GM18508 (cell line): ENCODE measurements at regions not wholly inside any gene's neighbourhood (a gene's known extent, or its start where the extent isn't known, plus 50 kb on each side); places are given as distances from the start of the nearest gene placed in this dataset.

Experiments used
- ATAC-seq: cut with Tn5 transposase; IDR thresholded peaks from one replicate; pipeline ENCODE4 v1.9.1; 2021; ENCODE audit warnings: moderate number of reproducible peaks; ENCODE audit not compliant: insufficient read depth, unreplicated experiment

GRCh38 chr6:25061289-25061936 lies 125.7 kb upstream of the RIPOR2 start:
- ATAC-seq: no peak

DNA sequence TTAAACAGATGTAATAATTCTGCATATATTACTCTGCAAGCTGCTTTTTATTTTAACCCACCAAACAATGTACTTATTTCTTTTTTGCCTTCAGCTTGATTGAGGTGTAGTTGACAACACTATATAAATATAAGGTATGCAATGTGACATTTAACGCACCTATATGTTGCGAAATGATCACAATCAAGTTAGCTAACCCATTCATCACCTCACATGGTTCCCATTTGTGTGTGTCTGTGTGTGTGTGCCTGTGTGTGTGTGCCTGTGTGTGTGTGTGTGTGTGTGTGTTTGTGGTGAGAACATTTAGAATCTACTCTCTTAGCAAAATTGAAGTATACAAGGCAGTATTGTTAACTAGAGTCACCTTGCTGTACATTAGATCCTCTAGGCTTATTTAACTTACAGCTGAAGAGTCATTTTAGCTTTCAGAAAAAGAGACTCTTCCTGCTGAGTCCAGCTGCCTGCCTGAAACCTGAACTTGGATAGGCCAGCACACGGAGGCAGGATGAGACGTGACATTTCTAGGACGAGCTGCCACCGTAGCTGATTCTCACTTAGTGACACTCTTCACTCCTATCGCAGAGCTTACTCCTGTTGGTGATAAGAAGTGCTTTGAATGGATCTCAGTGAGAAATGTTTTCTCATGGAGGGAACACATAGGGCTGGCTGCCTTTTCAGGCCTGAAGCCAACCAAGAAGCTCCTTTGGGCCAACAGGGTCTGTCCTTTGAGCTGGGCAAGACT lies 126.5 kb upstream of the RIPOR2 start:
- no peak for ATAC-seq

DNA sequence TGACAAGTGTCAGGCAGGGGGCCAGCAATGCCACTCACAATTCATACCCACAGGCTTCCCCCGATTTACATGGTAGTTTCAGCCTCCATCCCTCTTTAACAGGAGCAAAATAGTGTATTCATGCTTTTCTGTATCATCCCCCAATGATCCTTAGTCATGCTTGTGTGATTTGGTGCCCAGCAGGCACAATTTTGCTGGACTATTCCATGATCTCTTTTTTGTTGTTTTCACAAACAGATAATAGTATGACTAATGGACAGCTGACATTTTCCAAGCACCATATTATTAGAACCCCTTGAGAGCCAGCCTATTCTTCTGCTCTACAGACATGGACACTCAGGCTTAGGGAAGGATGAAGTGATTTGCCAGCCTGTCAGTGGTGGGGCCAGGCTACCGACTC lies 128.2 kb upstream of the RIPOR2 start:
- no peak for ATAC-seq

- ATAC-seq: no peak
Observed at GRCh38 chr6:25065666-25066065, 129.9 kb upstream of the RIPOR2 start.

DNA sequence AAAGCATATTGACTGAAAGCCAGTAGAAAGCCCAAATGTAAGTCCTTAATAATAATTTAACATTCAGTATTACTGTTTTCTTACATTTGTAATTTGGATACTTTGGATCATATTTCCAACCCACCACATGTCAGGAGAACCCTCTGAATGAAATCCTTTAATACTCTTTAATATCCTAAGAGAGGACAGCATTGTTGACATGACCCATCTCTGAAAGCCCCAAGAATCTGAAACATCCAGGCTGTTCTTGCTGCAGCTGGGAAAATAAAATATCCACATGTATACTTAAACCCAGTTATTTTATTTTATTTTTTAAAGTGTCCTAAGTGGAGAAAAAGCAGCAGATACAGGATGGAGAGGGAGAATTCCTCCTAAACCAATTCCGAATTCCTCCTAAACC lies 130.8 kb upstream of the RIPOR2 start:
- ATAC-seq: no peak

DNA sequence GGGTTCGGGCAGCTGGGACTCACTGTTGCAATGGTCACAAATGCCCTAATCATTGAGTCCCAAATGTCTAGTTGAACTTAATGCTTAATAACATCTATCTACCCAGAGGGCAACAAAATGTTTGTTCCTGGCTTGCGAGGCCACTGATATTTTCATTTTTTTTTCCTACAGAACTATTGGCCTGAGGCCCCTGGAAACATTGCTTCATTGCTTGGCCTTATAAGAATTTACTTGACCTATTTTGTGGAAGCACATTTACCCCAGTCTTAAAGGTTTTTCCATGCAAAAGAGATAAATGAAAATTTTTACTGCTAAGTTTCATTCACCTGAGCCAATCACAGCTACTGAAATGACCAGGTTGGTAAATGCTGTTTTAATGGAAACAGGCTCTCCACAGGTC lies 133.1 kb upstream of the RIPOR2 start:
- no peak for ATAC-seq

- no peak for ATAC-seq
Observed at GRCh38 chr6:25070547-25071366, 135.0 kb upstream of the RIPOR2 start.

GRCh38 chr6:25078141-25078540 lies 142.4 kb upstream of the RIPOR2 start:
- ATAC-seq: no peak

GRCh38 chr6:25083784-25084507 lies 148.2 kb upstream of the RIPOR2 start:
- ATAC-seq: no peak

GRCh38 chr6:25084508-25084833 lies 148.7 kb upstream of the RIPOR2 start:
- no peak for ATAC-seq

GRCh38 chr6:25085756-25086155 lies 150.0 kb upstream of the RIPOR2 start:
- no peak for ATAC-seq

DNA sequence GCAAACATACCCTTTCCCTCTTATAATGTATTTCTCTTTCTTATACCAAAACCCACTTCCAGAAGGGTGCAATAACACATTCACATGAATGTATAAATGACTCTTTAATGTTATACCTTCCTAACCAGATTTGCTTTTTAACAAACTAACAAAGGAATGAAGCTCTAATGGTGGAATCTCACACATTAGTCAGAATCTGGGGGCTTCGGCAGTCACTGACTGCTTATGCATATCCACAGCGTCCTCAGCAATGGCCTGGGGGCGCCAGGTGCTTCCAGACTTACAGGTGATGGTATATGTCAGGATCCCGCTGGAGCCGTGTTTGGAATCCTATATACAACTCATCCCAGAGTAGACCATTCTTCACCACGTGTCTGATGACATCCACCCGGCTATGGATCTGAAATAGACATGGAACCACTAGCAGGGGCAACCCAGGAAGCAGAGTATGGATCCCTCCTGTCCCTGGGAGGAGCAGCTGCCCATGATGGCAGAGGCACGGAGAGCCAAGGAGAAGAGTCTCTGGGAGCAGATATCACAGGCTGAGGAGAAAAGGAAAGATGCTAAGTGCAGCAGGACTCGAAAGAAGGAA lies 150.8 kb upstream of the RIPOR2 start:
- no peak for ATAC-seq

DNA sequence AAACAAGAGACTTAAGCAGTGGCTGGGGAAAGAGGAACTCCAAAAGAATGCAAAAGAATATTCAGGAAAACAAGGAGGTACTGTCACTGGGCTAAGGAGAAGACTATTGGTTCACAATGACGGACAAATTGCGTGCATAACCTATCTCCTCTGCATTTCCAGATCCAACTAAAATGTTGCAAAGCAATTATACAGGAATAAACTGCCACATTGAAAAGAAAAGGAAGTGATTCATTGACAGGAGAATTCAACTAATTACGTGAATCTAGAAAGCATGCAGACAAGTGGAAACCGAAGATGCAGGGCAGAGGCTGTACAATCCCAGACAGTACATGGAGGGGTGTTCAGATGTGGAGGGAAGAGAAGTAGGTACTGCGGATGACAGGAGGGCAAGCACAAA lies 152.8 kb upstream of the RIPOR2 start:
- ATAC-seq: no peak

- no peak for ATAC-seq
Observed at GRCh38 chr6:25089442-25089841, 153.7 kb upstream of the RIPOR2 start.

GRCh38 chr6:25094726-25095125 lies 159.0 kb upstream of the RIPOR2 start:
- ATAC-seq: no peak

- no peak for ATAC-seq
Observed at GRCh38 chr6:25100288-25100687, 164.5 kb upstream of the RIPOR2 start.

GRCh38 chr6:25103603-25104002 lies 167.8 kb upstream of the RIPOR2 start:
- no peak for ATAC-seq

DNA sequence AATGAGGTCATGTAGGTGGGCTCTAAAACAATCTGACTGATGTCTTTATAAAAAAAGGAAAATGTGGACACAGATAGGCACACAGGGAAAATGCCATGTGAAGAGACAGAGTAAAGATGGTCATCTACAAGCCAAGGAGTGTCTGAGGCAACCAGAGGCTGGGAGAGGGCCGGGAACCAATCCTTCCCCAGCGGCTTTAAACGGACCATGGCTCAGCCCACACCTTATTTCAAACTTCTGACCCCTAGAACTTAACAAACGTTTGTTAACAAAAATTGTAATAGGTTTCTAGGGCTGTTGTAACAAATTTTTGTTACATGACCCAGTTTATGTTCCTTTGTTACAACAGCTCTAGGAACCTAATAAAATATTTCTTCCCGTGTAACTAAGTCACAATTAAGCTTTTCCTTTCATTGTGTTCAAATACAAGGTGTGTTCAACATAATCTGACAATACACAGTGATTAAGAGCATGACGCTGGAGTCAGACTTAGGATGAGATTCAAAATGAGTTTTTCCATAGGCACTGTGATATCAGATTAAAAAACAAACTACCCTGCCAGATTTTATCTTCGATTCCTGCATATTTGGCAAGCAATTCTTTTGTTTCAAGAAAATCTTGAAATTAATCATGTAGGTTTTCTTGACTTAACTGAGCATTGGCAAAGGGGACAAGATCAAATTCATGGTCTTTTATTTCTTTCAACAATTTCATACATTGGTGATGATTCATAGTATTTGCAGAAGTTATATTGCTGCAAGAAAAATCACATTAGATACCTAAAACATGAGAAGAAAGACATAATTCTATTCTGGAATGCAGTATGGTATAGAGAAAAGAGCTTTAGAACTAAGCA lies 169.5 kb upstream of the RIPOR2 start:
- no peak for ATAC-seq

- peak; percentile 48 for ATAC-seq
Observed at GRCh38 chr6:25107218-25107617, 171.5 kb upstream of the RIPOR2 start.

DNA sequence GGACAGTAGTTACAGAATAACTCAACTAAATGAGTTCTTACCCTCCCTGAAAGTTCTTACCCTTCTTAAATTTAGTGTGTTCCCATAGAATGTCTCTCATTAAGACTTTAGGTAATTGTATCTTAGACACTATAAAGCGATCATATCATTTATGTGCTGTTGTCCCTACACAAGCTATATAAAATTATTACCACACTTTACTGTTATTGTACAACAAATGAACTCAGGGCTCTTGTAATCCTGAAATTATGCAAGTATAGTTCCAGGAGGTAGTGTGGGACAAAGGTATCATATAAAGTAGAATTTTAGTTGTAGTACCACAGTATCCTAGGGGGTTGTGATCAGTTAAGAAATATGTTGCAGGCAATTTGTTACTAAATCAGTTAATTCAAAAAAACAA lies 167.4 kb upstream of the CARMIL1 start:
- ATAC-seq: no peak
